Fibroblast of pulmonary artery (primary cell): ENCODE measurements at regions not wholly inside any gene's neighbourhood (a gene's known extent, or its start where the extent isn't known, plus 50 kb on each side); places are given as distances from the start of the nearest gene placed in this dataset.
"Not testable (repeated sequence)": the region's sequence is repeated elsewhere in the genome, so short reads cannot be mapped to it uniquely, and the experiment has no call there.

ENCODE experiments used
- DNase-seq: peaks from one replicate; pipeline ENCODE4 v3.0.0-alpha.2; 2010; ENCODE audit warnings: low read depth
- H3K4me3 ChIP-seq: replicated peaks from 2 replicates; pipeline ENCODE4 v1.5.1; 2011; ENCODE audit warnings: low read depth, mild to moderate bottlenecking, control low read depth, low read length, moderate library complexity
- CTCF ChIP-seq: IDR thresholded peaks from 2 replicates; pipeline ENCODE4 v1.5.1; 2011; ENCODE audit warnings: mild to moderate bottlenecking, control low read depth, low read length, inconsistent platforms; ENCODE audit errors: missing control alignments

GRCh38 chr2:107553046-107553445 is 273.6 kb upstream of the RGPD4 start:
- no peak overlapping the region for H3K4me3 ChIP-seq
- DNase-seq = no peak
- no peak for TF ChIP-seq CTCF

DNA sequence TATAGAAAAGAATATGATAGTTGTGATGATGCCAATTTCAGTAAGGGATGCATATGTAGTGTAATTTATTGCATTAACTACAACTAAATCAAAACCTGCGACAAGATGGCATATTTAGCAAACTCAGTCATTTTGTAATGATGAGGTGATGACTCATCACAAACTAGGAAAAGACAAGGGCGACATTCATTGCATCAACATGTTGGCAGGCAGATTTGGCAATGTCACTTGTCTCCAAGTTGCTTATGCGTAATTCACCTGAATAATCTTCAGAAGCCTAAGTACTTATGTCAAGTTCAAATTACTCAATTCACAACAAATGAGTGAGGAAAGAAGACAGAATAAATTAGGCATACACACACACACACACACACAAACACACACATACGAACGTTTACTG is 273.2 kb upstream of the RGPD4 start:
- H3K4me3 ChIP-seq = no peak overlapping the region
- peak; percentile 23 for DNase-seq
- no peak for TF ChIP-seq CTCF

DNA sequence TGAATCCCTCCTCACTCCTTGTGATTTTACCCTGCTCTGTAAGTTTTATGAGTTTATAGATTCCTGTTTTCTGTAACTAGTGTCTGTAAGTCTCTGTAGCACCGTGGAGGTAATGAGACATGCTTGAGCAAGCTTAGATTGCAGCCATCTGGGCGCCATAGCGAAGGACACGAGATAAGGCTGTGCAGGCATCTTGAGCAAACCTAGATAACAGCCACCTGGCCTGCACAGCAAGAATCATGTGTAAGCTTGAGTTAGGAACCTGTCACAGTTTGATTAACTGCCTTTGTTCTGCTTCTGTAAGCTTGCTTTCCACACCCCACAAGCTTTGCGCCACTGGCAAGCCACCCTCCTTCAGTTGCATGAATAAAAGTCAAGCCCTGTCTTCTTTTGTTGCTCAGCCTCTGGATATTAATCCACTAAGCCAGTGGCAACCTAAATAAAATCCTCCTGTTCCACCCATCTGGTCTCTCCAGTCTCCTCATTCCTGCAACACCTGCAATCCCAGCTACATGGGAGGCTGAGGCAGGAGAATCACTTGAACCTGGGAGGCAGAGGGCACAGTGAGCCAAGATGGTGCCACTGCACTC is 270.6 kb upstream of the RGPD4 start:
- no peak for DNase-seq
- no peak for TF ChIP-seq CTCF
- no peak overlapping the region for H3K4me3 ChIP-seq

GRCh38 chr2:107558295-107558694 is 268.4 kb upstream of the RGPD4 start:
- TF ChIP-seq CTCF = no peak

DNA sequence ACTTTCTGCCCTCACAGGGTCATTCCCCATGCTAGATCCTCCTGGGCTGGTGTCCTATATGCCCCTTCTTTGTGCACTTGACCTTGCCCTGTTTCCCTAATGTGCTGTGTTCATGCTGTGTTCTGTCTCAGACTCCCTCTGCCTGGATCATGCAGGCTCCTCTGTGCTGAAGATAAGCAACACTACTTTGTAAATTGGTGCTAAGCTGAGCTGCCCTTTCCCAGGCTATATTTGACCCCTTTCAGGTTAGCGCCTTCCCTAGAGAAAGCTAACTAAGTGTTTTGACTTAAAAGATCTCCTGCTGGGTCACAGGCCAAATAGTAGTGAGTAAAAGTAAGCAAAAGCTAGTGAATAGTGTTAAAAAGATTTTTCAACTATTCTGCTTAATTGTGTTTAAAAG is 257.2 kb upstream of the RGPD4 start:
- no peak overlapping the region for H3K4me3 ChIP-seq
- no peak for TF ChIP-seq CTCF
- DNase-seq = no peak

More at GRCh38 chr2:107558295-107558694, 268.4 kb upstream of the RGPD4 start:
- no peak for DNase-seq
- H3K4me3 ChIP-seq = no peak overlapping the region

DNA sequence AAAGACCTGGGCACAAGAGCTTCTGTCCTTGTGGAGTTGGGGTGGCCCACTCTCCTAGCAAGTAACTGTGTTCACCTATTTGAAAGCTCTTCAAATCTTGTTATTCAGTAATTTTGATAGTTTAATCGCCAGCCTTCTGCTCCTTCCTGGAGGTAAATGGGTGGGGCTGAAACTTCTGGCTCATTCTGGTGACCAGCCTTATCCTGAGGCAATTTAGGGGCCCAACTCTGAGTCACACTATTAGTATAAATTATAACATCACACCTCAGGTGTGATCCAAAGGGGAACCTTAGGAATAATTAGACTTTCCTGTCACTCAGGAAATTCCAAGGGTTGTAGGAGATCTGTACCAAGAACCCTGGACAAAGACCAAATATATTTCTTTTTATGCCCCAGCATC is 255.8 kb upstream of the RGPD4 start:
- H3K4me3 ChIP-seq = no peak overlapping the region
- no peak for DNase-seq
- no peak for TF ChIP-seq CTCF

- TF ChIP-seq CTCF = peak; percentile 25
- not testable (repeated sequence) for H3K4me3 ChIP-seq
- peak; percentile 35 for DNase-seq
Observed at GRCh38 chr2:107572890-107573289, 253.8 kb upstream of the RGPD4 start.
